ENCODE measurements at regions not wholly inside any gene's neighbourhood (a gene's known extent, or its start where the extent isn't known, plus 50 kb on each side); places are given as distances from the start of the nearest gene placed in this dataset.

DNA sequence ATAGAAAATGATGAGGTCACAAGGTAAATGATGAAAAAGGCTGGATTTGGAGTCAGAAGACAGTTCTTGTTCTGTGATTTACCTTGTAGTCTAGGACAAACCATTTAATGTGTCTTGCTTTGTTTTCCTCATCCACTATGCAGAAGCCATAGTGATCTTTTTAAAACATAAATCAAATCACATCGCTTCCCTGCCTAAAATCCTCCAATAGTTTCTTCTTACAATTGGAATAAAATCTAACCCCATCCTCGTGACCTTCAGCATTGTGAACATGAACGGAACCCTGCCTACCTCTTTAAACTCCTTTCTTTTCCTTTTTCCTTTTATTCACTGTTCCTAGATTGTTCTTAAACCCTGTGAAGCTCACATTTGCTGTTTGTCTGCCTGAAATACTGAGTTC is 204.9 kb upstream of the SAMSN1 start:
- TF ChIP-seq, protein P1, sequence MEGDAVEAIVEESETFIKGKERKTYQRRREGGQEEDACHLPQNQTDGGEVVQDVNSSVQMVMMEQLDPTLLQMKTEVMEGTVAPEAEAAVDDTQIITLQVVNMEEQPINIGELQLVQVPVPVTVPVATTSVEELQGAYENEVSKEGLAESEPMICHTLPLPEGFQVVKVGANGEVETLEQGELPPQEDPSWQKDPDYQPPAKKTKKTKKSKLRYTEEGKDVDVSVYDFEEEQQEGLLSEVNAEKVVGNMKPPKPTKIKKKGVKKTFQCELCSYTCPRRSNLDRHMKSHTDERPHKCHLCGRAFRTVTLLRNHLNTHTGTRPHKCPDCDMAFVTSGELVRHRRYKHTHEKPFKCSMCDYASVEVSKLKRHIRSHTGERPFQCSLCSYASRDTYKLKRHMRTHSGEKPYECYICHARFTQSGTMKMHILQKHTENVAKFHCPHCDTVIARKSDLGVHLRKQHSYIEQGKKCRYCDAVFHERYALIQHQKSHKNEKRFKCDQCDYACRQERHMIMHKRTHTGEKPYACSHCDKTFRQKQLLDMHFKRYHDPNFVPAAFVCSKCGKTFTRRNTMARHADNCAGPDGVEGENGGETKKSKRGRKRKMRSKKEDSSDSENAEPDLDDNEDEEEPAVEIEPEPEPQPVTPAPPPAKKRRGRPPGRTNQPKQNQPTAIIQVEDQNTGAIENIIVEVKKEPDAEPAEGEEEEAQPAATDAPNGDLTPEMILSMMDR (IDR thresholded peaks at IDR 0.05): no peak

DNA sequence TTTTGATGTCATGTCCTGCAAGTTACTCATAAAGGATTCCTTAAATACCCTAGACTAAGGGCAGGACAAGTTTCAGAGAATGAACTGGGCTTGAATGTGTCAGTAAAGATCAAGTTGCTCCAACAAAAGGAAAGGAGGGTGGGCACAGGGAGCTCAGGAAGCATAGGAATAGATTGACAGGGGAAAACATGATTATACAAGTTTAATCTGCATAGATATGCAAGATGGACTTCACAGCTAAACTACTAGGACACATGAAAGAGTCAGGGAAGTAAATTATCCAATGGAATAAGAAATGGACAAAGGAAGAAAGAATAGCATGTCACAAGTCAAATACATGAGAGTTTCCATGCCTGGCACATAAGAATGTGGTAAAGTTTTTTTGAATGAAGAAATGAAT is 203.9 kb upstream of the SAMSN1 start:
- TF ChIP-seq, protein P1 (IDR thresholded peaks at IDR 0.05): no peak
- Histone ChIP-seq H3K4me1 (ENCODE audit: control insufficient read depth in 1 of 2, insufficient read depth in 1 of 2, low read depth in 1 of 2, low read length in 1 of 2) (no peaks in the 10 kb centered on the region), H3K9me3 (no peaks in the 10 kb centered on the region), H3K27me3 (no peaks in the 10 kb centered on the region), H3K27ac (no peak overlapping the region), H3K36me3 (no peaks in the 10 kb centered on the region), H3K4me3 (ENCODE audit: low read depth in 1 of 2, low read length in 1 of 2) (no peak overlapping the region)

More for the DNA sequence above, 204.9 kb upstream of the SAMSN1 start:
- Histone ChIP-seq H3K36me3 (no peaks in the 10 kb centered on the region), H3K4me3 (ENCODE audit: low read depth in 1 of 2, low read length in 1 of 2) (no peak overlapping the region), H3K27me3 (no peaks in the 10 kb centered on the region), H3K27ac (no peak overlapping the region), H3K9me3 (no peaks in the 10 kb centered on the region), H3K4me1 (ENCODE audit: control insufficient read depth in 1 of 2, insufficient read depth in 1 of 2, low read depth in 1 of 2, low read length in 1 of 2) (no peaks in the 10 kb centered on the region)

DNA sequence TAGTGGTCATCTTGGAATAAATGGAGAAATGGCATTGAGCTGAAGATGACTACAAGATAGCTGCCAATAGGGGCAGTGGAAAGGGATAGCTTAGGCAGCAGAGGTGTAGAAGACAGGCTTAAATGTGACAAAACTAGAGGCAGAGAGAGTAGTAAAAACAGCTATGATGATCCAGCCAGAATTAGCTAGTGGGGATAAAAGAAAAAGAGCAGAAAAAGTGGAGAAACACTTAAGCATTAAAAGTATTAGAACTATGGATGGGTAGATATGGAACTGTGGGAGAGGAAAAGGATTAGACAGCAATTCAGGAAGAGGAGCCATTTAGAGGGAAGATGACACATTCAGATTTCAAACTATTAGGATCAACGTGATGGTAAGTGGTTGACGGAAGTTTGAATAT is 202.5 kb upstream of the SAMSN1 start:
- no peak overlapping the region for H3K4me3 ChIP-seq (ENCODE audit: low read depth in 1 of 2, low read length in 1 of 2)
- H3K9me3 ChIP-seq: no peaks in the 10 kb centered on the region
- H3K4me1 ChIP-seq (ENCODE audit: control insufficient read depth in 1 of 2, insufficient read depth in 1 of 2, low read depth in 1 of 2, low read length in 1 of 2): no peaks in the 10 kb centered on the region
- no peaks in the 10 kb centered on the region for H3K36me3 ChIP-seq
- TF ChIP-seq, protein P1 (IDR thresholded peaks at IDR 0.05): no peak
- H3K27ac ChIP-seq: no peak overlapping the region
- H3K27me3 ChIP-seq: no peaks in the 10 kb centered on the region

DNA sequence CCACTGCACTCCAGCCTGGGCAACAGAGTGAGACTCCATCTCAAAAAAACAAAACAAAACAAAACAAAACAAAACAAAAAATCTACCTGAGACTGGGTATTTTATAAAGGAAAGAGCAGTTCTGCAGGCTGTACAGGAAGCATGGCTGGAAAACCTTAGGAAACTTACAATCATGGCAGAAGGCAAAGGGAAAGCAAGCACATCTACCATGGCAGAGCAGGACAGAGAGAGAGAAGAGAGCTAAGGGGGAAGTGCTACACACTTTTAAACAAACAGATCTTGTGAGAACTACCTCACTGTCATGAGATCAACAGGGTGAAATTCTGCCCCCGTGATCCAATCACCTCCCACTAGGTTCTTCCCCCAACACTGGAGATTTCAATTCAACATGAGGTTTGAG is 198.3 kb upstream of the SAMSN1 start:
- no peaks in the 10 kb centered on the region for H3K4me1 ChIP-seq (ENCODE audit: control insufficient read depth in 1 of 2, insufficient read depth in 1 of 2, low read depth in 1 of 2, low read length in 1 of 2)
- no peaks in the 10 kb centered on the region for H3K9me3 ChIP-seq
- H3K4me3 ChIP-seq (ENCODE audit: low read depth in 1 of 2, low read length in 1 of 2): no peak overlapping the region
- H3K27me3 ChIP-seq: no peaks in the 10 kb centered on the region
- H3K27ac ChIP-seq: no peak overlapping the region
- TF ChIP-seq, protein P1 (IDR thresholded peaks at IDR 0.05): no peak
- H3K36me3 ChIP-seq: no peaks in the 10 kb centered on the region

DNA sequence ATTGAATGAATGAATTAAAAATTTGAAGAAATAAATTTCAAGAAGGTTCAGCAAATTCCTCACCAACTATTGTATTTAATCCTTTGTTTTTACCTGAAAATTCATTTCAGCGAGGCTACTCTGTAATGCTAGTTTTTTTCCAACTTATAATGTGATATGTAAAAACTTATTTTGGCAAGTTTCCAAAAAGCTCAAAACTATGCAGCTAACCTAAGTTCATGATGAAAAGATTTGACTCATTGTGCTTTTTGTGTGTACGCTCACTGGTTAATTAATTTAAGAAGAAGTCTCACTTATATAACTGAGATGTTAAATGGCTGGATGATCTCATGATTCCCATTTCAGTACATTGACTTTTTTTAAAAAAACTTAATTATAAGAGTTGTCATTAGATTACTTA is 196.0 kb upstream of the SAMSN1 start:
- no peaks in the 10 kb centered on the region for H3K36me3 ChIP-seq
- TF ChIP-seq, protein P1 (IDR thresholded peaks at IDR 0.05): no peak
- H3K9me3 ChIP-seq: no peaks in the 10 kb centered on the region
- H3K27ac ChIP-seq: no peak overlapping the region
- no peaks in the 10 kb centered on the region for H3K27me3 ChIP-seq
- no peak overlapping the region for H3K4me3 ChIP-seq (ENCODE audit: low read depth in 1 of 2, low read length in 1 of 2)
- H3K4me1 ChIP-seq (ENCODE audit: control insufficient read depth in 1 of 2, insufficient read depth in 1 of 2, low read depth in 1 of 2, low read length in 1 of 2): no peaks in the 10 kb centered on the region

DNA sequence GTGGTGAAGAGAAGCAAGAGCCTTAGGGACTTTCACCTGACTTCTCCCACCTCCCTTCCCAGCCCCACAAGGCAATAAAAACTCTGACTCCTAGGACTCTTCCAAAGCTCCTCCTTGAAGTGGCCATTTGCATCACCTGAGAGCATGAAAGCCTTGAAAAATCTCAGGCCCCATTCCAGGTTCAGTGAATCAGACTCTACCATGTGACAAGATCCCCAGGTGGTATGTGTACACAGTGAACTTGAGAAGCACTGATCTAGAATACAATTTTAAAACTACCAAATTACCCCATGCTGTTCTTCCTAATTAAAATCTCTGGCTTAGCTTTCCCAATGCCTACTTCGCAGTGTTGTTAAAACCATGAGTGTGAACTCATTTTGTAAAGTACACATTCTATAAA is 195.1 kb upstream of the SAMSN1 start:
- Histone ChIP-seq H3K36me3 (no peaks in the 10 kb centered on the region), H3K4me3 (ENCODE audit: low read depth in 1 of 2, low read length in 1 of 2) (no peak overlapping the region), H3K9me3 (no peaks in the 10 kb centered on the region), H3K27me3 (no peaks in the 10 kb centered on the region), H3K27ac (no peak overlapping the region), H3K4me1 (ENCODE audit: control insufficient read depth in 1 of 2, insufficient read depth in 1 of 2, low read depth in 1 of 2, low read length in 1 of 2) (no peaks in the 10 kb centered on the region)
- TF ChIP-seq, protein P1 (IDR thresholded peaks at IDR 0.05): no peak

Measured in neutrophil (primary cell).